Esophagus muscularis mucosa (tissue), 4 donors: ENCODE measurements at regions not wholly inside any gene's neighbourhood (a gene's known extent, or its start where the extent isn't known, plus 50 kb on each side); places are given as distances from the start of the nearest gene placed in this dataset.

Experiments
- DNase-seq: peaks from one replicate; pipeline ENCODE4 v3.0.0-alpha.2; 2017; ENCODE audit errors: extremely low spot score
- H3K27ac ChIP-seq, 4 donors: fragments of 200-600 bp; sonication (generic); replicated peaks in 1 of 4; 1 replicate in 3 of 4; 2 replicates in 1 of 4; pipeline ENCODE4 v1.5.1; 2016 to 2019; ENCODE audit warnings: mild to moderate bottlenecking in 1 of 4
- H3K27me3 ChIP-seq, 4 donors: fragments of 200-600 bp; sonication (generic); one replicate each; pipeline versions ENCODE4 v1.5.1 to v1.6.0; 2016 to 2019
- H3K36me3 ChIP-seq, 4 donors: fragments of 200-600 bp; sonication (generic); one replicate each; pipeline ENCODE4 v1.5.1; 2016 to 2019
- H3K4me1 ChIP-seq, 4 donors: fragments of 200-600 bp; sonication (generic); one replicate each; pipeline ENCODE4 v1.5.1; 2016 to 2019
- H3K4me3 ChIP-seq, 4 donors: fragments of 200-600 bp; sonication (generic); 1 replicate in 2 of 4; 2 replicates in 2 of 4; pipeline ENCODE4 v1.5.1; 2016 to 2019; ENCODE audit warnings: mild to moderate bottlenecking in 4 of 4, moderate library complexity in 1 of 4
- H3K9me3 ChIP-seq, 4 donors: fragments of 200-600 bp; sonication (generic); 1 replicate in 3 of 4; 2 replicates in 1 of 4; pipeline ENCODE4 v1.5.1; 2016 to 2019
- EP300 ChIP-seq: sonication (generic); formaldehyde crosslinking; IDR thresholded peaks from one replicate; pipeline ENCODE4 v1.6.1; 2017; ENCODE audit warnings: antibody characterized with exemption
- POLR2A ChIP-seq: fragments of 450-650 bp; IDR thresholded peaks from one replicate; pipeline ENCODE4 v1.6.1; 2017; ENCODE audit warnings: antibody characterized with exemption, moderate library complexity, mild to moderate bottlenecking, low read depth
- POLR2AphosphoS5 ChIP-seq, 2 donors: sonication (generic); formaldehyde crosslinking; IDR thresholded peaks; one replicate each; pipeline ENCODE4 v1.6.1; 2017; ENCODE audit warnings: antibody characterized with exemption in 2 of 2
- WGBS: methylation state at CpG from one replicate; pipeline ENCODE4 v1.1.5; 2018; 5-methylcytosine and 5-hydroxymethylcytosine counted together
- intact Hi-C: fragments of 100-400 bp; cut with DNase I; formaldehyde crosslinking; loops from one replicate; pipeline ENCODE4 v1.15.1; 2023
- TF ChIP-seq, protein P1 (sequence below), 3 experiments: fragments of 200-600 bp in 2 of 3; fragments of 450-650 bp in 1 of 3; sonication (generic) in 2 of 3; IDR thresholded peaks; one replicate each; pipeline ENCODE4 v1.5.1; 2017 to 2019; ENCODE audit warnings: antibody characterized with exemption in 3 of 3, mild to moderate bottlenecking in 2 of 3, moderate library complexity in 1 of 3

DNA sequence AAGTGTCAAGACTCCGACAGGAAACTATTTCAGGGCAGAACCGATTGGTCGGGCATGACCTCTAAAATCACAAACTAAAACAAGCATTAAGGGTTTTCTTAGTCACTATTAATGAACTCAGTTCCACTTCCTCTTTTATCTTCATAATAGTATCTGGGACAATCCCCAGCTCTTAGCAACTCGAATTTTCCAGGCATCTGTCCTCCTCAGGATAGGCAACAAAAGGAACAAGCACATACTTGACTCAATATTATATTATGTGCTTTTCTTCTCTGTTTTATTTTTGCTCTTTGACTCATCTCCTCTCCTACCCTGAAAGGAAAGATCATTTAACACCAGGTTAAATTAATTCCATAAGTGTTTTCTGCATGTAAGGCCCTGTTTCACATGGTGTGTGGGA is 638.3 kb upstream of the TBX3 start:
- Histone ChIP-seq H3K4me1 (peaks cover 0 to 7% (median 0%) of the 10 kb centered on the region in 4 donors), H3K27ac (no peak overlapping the region), H3K36me3 (no peaks in the 10 kb centered on the region), H3K9me3 (no peaks in the 10 kb centered on the region), H3K27me3 (no peaks in the 10 kb centered on the region), H3K4me3 (no peak overlapping the region)
- intact Hi-C loops, result no loop called here
- DNase-seq, result no peak
- TF ChIP-seq POLR2A (no peak), EP300 (no peak), POLR2AphosphoS5 (IDR thresholded peaks at IDR 0.05) (no peak)
- TF ChIP-seq, protein P1, sequence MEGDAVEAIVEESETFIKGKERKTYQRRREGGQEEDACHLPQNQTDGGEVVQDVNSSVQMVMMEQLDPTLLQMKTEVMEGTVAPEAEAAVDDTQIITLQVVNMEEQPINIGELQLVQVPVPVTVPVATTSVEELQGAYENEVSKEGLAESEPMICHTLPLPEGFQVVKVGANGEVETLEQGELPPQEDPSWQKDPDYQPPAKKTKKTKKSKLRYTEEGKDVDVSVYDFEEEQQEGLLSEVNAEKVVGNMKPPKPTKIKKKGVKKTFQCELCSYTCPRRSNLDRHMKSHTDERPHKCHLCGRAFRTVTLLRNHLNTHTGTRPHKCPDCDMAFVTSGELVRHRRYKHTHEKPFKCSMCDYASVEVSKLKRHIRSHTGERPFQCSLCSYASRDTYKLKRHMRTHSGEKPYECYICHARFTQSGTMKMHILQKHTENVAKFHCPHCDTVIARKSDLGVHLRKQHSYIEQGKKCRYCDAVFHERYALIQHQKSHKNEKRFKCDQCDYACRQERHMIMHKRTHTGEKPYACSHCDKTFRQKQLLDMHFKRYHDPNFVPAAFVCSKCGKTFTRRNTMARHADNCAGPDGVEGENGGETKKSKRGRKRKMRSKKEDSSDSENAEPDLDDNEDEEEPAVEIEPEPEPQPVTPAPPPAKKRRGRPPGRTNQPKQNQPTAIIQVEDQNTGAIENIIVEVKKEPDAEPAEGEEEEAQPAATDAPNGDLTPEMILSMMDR (IDR thresholded peaks at IDR 0.05), result no peak
- WGBS, result 47% methylated on average over 4 of the region's 4 CpGs

DNA sequence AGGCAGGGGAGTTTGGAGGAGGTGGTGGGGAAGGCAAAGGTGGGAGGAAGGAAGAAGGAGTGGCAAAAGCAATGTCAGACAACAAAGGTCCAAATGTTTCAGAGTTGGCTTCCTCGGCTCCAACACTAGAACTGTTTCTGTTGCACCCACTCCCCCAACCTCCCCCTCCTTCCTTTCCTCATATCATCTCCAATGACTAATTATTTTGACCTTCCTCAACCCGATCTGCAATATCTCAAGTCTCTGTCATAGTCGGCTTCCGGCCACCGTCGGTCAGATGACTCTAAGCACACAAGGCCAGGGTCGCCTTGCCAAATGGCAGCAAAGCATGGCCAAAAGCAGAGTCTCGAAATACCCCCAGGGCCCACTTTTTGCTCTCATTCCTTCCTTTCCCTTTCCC is 637.0 kb upstream of the TBX3 start:
- no peaks in the 10 kb centered on the region for H3K27me3 ChIP-seq

DNA sequence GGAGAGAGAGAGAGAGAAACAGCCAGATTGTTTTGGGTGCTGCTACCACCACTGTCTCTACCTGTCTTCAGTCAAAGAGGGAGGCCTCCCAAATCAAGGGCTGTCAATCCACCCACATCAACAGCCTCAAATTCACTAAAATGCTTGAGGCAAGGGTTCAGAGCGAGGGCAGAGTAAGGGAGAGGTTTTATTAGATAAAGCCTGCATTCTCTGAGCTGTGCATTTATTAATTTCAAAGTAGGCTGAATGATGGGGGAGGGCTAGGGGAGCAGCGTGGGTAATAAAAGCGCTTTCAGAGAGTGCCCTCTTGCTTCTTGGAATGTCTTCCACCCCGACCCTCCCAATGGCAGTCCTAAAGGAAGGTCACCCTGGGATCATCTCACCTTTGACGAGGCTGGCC is 636.5 kb upstream of the TBX3 start:
- H3K27me3 ChIP-seq, result no peaks in the 10 kb centered on the region
- H3K4me3 ChIP-seq, result no peak overlapping the region
- H3K36me3 ChIP-seq, result no peaks in the 10 kb centered on the region
- H3K4me1 ChIP-seq, result peaks cover 0 to 7% (median 0%) of the 10 kb centered on the region in 4 donors
- intact Hi-C loops, result no loop called here
- WGBS, result 85% methylated on average over 5 of the region's 5 CpGs
- no peak for DNase-seq
- no peak for TF ChIP-seq EP300
- TF ChIP-seq POLR2AphosphoS5 (IDR thresholded peaks at IDR 0.05), result no peak
- no peak for TF ChIP-seq POLR2A
- TF ChIP-seq, protein P1 (IDR thresholded peaks at IDR 0.05), result no peak
- H3K9me3 ChIP-seq, result no peaks in the 10 kb centered on the region
- no peak overlapping the region for H3K27ac ChIP-seq

More for the DNA sequence above, 637.0 kb upstream of the TBX3 start:
- H3K4me3 ChIP-seq, result no peak overlapping the region
- no peak overlapping the region for H3K27ac ChIP-seq
- intact Hi-C loops, result no loop called here
- WGBS, result 51% methylated on average over 8 of the region's 8 CpGs
- H3K4me1 ChIP-seq, result peaks cover 0 to 7% (median 0%) of the 10 kb centered on the region in 4 donors
- DNase-seq, result no peak
- no peaks in the 10 kb centered on the region for H3K9me3 ChIP-seq
- TF ChIP-seq POLR2AphosphoS5 (IDR thresholded peaks at IDR 0.05) (no peak), EP300 (no peak), POLR2A (no peak)
- TF ChIP-seq, protein P1 (IDR thresholded peaks at IDR 0.05), result no peak
- no peaks in the 10 kb centered on the region for H3K36me3 ChIP-seq

DNA sequence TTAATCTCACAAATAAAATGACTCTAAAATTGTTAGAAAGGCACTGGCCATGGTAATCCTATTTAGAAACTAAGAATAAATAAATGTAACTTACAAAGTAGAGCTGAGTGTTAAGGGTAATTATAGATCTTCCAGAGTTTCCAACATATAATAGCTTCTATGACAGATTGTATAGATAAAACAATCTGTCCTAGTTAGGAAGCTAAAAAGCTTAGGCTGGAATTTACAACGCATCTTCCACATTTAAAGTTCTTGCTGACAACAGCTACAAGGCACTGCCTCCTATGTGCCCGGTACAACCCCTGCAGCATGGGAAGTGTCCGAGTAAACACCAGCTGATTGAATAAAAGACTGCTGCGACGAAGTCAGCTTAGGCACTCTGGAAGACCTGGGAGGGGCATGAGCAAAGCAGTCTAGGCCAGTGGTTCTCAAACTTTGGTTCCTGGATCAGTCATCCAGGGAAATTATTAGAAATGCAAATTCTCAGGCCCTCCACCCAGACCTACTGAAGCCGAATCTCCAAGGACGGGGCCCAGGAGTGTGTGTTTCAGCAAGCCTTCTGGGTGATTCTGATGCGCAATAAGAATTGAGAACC is 635.6 kb upstream of the TBX3 start:
- TF ChIP-seq, protein P1 (IDR thresholded peaks at IDR 0.05), result no peak
- TF ChIP-seq POLR2A, result no peak
- TF ChIP-seq EP300, result no peak
- TF ChIP-seq POLR2AphosphoS5 (IDR thresholded peaks at IDR 0.05), result no peak
- DNase-seq, result no peak
- Histone ChIP-seq H3K27ac (no peak overlapping the region), H3K27me3 (no peaks in the 10 kb centered on the region), H3K9me3 (no peaks in the 10 kb centered on the region), H3K36me3 (no peaks in the 10 kb centered on the region), H3K4me1 (peaks cover 0 to 2% (median 0%) of the 10 kb centered on the region in 4 donors), H3K4me3 (no peak overlapping the region)
- intact Hi-C loops, result no loop called here
- WGBS, result 80% methylated on average over 8 of the region's 8 CpGs

DNA sequence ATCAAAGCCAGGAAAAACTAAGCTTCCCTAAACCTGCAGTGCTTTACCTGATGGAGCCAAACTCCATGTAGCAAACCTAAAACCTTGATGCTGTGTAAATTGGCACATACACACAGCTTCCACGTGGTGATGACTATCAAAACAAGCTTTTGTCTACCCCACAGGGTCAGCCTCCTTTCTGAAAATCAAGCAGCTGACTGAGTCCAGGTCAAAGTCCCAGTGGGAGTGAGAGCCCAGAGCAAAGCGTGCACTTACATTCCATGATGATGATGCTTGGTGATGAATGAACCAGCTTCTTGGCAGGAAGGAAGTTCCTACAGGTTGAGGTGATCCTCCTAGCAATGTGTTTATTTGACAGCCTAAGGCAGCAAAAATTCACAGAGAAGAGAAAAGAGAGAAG is 630.0 kb upstream of the TBX3 start:
- Histone ChIP-seq H3K9me3 (no peaks in the 10 kb centered on the region), H3K36me3 (no peaks in the 10 kb centered on the region), H3K4me1 (no peaks in the 10 kb centered on the region), H3K4me3 (no peak overlapping the region), H3K27me3 (peaks cover 0 to 16% (median 0%) of the 10 kb centered on the region in 4 donors), H3K27ac (no peak overlapping the region)
- DNase-seq, result no peak
- no peak for TF ChIP-seq POLR2AphosphoS5 (IDR thresholded peaks at IDR 0.05)
- TF ChIP-seq, protein P1 (IDR thresholded peaks at IDR 0.05), result no peak
- TF ChIP-seq EP300, result no peak
- TF ChIP-seq POLR2A, result no peak
- 30% methylated on average over 2 of the region's 2 CpGs for WGBS
- intact Hi-C loops, result no loop called here
